ENCODE measurements at regions not wholly inside any gene's neighbourhood (a gene's known extent, or its start where the extent isn't known, plus 50 kb on each side); places are given as distances from the start of the nearest gene placed in this dataset.

DNA sequence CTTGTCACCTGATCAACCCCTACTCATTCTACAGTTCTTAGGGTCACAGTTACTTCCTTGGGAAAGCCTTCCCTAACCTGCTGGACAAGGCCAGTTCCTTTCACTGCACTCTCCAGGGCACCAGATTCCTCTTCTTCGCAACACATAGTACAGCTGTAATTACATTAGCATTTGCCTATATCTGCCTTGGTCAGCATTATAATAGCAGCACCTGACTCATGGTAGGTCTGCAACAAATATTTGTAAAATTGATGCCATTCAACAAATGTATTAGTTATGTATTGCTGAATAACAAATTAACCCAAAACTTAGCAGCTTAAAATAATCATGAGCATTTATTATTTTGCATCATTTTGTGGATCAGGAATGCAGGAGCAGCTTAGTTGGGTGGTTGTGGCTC, 193.0 kb downstream of the IRX5 start:
- DNase-seq, result no peak

DNA sequence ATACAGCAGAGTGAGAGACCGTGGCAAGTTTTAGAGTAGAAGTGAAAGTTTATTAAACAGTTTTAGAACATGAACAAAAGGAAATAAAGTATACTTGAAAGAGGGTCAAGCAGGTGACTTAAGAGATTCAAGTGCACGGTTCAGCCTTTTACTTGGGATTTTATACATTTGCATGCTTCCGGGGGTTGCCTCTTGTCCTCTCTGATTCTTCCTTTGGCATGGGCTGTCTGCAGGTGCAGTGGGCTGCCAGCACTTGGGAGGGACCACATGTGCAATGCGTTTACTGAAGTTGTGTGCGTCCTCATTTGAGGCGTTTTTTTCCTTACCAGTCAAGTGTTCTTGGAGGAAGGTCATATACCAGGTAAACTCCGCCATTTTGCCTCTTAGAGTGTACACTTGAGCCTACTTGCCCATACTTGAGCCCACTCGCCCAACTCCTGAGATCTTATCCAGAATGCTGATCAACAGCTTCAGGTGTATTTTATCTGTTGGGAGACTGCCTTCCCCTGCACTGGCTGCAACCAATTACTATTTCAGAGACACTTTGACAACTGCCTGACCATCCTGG, 195.2 kb downstream of the IRX5 start:
- DNase-seq, result no peak

DNA sequence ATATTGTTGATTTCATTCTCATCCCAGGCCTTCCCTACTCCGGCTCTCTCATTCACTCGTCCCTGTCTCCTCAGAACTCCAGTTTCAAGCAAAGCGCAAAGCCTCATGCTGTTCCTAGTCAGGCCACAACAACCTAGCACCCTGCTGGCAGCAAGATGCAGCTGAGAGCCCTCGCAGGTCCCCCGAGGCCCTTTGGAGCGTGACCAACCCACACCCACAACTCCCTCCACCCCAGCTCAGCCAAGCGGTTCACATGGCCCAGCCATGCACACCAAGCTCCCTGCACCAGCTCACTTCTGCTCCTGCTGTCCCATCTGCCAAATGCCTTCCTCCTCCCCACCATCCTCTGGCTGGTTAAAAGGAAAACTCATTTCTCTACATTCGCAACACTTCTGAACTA, 195.8 kb downstream of the IRX5 start:
- no peak for DNase-seq

DNA sequence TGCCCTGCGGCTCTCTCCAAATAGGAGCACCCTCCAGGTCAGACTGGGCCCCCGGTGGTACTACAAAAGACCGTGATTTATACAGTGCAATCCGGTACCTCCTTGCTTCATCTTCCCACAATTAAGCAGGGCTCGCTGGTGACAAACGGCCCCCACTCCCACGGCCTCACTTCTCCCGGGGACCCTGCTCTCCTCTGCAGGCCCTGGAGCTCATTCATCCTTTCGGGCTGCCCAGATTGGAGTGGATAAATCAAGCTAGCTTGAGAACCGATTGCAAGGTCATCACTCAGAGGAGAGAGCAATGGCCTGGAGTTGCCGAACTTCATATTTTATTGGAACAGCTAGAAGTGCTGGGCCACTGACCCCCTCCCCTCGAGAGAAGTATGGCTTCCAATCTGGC, 193.5 kb upstream of the IRX6 start:
- DNase-seq, result no peak

DNA sequence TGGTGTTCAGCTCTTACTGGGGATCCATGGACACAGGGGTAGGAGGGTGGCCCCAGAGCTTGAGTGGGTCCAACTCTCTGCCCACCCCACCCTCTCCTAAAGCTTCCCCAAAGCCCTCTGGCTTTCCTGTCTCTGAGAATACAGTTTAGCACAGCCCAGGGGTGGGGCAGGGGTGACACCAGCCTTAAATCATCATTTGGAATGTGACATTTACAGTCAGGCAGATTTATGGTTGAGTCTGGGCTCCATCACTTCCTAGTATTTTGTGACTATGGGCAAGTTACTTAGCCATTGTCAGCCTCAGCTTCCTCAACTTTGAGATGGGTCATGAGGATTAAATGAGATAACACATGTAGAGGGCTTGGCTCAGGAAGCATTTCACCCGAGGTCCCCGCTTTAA, 193.1 kb upstream of the IRX6 start:
- DNase-seq, result no peak

DNA sequence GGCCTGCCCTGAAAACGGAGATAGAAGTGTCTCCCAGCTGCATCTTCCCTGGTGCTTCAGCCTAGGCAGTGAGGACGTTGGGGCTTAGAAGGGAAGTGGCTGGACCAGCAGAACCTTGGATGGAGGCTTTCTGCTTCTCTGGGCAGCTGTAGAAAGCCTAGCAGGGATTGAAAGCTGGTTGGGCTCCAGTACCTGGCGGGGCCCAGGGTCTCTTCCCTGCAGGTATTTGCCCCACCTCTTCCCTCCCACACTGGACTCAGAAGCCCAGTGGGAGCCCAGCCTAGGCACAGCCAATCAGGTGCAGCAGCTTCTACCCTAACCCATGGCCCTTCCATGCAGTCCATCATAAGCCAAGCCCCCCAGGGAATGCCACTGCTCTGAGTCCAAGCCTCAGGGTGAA, 190.3 kb upstream of the IRX6 start:
- DNase-seq, result no peak

DNA sequence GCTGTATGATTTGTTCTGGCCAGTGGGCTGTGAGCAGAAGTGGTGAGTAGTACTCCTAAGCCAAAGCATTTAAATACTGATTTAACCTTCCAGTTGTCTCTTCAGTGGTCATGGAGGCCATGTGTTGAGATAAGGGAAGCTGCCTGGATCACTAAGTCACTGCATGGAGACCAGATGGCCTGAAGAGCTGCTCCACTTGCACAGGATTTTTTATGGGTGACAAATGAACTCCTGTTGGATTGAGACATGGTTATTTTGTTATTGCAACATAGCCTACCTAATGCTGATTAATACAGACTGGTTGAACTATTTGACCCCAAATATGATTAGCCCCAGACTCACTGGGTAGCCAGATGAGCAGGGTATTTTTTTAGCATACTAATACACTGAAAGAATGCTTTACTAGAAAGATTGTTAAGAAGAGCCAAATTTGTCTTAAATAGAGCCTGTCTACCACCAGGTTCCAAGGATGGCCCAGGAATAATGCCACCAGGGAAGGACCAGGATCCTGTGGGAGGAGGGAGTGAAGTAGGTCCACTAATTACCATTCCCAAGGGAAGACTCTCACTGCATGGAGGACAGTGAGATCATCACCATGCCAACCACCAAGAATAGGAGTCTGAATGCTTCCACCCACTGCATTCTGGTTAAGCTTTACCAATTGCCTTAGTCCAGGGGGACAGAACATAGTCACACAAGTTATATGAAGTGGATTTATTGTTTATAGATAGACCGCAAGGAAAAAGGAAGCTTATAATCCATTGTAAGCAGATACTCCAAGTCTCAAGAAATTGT, 187.4 kb upstream of the IRX6 start:
- no peak for DNase-seq

DNA sequence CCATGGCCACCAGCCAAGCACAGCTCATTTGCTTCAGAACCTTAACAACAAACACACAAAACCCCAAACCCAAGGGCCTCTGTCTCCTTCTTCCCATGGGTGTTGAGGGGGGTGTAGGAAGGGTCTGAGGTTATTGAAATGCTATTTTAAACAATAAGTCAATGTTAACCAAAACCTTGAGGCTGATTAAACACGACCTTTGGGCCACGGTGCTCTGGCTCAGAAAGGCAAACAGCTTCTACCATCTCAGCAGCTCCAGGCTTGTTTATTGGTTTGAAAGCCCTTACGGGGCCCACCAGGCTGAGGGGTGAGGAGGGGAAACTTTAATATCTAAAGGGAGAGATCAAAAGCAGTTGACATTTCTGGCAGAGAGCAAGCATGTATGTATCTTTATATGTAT, 185.7 kb upstream of the IRX6 start:
- DNase-seq, result no peak

DNA sequence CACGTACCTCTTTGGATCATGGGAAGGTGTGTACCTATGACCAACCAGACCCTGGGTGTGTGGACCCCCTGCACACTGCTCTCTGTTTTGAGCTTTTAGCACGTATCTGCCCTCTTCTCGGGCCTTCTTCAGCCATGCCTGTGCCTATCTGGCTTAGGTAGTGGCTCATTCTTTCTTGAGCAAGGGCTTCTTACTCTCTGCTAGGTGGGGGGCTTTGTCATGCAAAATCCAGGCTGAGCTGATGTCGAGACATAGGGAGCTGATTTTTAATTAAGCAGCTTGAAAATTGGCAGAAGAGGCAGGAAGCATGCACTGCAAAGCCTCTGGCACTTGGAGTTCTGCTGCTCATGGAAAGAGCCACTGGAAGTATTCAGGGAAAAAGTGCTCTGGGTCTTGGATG, 181.6 kb upstream of the IRX6 start:
- no peak for DNase-seq

DNA sequence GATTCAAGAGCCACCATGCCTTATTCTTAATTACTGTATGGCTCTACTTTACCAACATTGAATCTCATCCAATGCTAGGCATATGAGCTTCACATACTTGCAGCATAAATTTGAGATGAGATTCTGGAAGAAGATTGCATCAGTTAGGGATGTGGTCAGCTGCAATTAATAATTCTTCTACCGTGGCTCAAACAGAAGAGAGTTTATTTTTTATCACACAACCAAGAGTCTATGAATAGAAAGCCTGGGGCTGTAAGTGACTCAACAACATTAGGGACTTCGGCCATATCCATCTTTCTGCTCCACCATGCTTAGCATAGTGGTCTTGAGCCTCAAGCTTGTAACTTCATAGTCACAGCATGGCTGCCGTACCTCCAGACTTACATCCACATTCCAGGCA, 179.4 kb upstream of the IRX6 start:
- no peak for DNase-seq

DNA sequence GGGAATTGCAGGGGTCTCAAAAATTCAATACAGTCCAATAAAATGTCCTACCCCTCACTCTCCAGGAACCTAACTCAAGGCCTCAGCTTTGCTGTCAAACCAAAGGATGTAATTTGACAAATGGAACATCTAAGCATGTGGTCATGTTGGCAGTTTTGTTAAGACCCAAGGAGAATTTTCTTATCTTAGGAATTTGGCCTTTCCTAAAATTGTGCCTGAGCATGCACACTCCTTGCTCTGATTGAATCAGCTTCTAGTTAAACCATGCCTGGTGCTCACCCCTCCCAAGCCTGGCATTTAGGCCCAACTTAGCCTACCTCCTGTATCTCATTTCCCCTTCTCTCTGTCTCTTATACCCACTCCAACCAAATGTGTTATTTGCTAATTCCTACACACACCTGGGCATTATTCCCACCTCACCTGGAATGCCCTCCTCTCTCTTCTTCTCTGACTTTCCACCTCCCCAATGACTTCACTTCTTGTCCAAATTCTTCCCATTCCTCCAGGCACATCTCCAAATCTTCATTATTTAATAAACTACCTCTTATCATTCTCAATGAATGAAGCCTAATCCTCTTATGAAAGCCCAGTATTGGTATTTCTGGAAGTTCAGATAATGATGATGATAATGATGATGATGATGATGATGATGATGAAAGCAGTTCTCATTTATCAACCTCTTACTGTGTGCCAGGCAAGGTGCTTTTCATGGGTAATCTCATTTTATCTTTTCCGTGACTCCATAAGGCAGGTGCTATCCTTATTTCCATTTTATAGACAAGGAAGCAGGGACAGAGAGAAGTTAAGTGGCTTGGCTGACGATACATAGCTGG, 178.0 kb upstream of the IRX6 start:
- DNase-seq, result no peak

DNA sequence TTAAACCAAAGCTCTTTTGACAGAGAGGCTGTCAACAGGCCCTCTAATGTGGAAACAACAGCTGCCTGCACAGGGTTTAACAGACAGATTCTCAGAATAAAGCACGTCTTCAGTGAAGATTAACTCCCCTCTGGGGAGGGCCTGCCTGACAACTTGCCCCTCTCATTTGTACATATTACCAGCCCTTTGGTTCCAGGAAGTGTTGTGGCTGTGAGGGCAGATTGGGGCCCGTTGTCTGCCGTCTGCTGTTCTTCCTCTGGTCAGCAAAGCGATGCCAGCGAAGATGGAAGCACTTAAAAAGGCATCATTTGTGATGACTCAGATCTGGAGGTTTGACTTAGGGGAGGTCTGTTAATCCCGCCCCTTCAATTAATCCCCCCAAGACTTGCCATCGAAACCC, 177.0 kb upstream of the IRX6 start:
- no peak for DNase-seq

DNA sequence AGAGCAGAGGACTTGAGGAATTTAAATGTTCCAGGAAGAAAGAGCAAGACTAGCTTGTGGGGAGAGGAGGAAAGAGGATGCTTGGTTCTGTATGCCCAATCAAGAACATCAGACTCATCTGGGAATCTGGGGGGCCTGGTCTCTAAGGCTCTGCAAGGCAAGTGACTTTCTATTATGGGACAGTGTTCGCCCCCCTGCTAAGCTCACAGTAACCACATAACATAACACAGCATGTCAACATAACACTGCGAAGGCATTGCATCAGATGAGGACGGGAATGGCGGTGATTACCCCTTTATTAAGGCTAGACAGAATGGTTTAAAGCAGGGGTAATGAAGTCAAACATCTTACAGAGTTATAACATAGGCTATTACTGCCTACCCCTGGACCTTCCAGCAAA, 176.6 kb upstream of the IRX6 start:
- DNase-seq, result no peak

DNA sequence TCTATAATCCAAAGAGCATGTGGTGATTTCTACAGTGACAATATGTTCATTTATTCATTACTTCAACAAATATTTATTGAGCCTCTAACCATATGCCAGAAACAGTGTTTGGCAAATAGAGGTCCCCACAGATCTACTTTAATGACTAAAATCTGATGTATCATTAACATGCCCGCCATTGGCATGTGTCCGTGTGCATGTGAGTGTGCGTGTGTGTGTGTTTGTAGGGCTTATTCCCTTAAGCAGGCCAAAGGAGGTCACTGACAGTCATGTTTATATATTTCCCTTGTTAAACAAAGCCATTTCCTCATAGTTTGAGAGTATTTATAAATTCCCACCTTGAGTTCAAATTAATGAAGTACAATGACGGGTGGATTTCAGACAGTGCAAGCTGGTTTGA, 174.4 kb upstream of the IRX6 start:
- DNase-seq, result no peak

DNA sequence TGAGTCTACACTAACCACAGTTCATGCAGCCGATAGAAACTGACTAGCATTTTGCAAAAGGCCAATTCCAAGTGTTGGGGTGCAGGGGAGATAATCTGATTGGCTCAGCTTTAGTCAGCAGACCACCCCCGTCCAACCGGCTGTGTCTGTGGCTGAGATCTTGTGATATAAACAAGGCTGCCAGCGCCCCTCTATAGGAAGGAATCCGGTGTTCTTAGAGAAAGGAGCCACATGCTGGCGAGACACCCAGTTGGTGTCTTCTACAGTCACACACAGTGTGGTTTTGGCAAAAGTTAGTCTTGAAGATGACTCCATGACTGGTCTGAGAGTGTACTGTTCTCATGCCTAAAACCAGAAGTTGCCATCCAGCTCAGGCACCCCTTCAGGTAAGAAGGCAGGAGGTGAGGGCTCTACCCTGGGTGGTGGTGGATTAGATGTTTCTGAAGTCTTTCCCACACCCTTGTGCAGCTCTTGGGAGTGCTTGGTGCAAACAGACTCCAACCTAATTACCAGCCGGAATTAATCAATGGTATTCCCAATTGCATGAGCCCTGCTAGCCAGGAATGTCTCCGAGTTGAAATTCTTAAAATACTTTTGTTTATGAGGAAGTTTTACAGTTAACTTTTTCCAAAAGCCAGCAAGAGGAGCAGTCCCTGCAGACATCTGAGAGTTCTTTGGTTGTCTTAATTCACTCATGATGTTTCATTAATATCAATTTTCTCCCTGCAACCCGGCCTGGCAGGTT, 172.3 kb upstream of the IRX6 start:
- DNase-seq, result no peak

DNA sequence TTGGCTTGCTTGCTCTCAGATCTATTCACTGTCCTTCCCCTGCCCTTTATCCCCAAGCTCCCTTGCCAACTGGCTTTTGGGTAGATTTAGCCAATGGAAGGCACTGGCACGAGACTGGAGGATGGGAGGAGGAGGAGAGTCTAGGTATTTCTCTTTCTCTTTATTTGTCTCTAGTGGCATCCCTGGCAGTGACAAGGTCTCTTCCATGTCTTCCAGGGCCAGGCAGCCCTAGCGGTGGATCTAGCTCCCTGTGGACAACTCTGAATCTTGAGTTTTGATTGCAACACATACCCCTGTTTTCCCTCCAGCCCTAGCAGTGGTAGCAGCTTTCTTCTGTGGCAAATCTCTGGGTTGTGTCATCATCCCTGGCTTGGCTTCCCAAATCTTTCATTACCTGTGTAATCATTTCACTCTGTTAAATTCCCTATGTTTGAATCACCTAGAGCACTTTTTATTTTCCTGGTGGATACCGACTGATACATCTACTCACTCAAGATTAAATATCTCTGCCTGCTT, 171.1 kb upstream of the IRX6 start:
- no peak for DNase-seq

DNA sequence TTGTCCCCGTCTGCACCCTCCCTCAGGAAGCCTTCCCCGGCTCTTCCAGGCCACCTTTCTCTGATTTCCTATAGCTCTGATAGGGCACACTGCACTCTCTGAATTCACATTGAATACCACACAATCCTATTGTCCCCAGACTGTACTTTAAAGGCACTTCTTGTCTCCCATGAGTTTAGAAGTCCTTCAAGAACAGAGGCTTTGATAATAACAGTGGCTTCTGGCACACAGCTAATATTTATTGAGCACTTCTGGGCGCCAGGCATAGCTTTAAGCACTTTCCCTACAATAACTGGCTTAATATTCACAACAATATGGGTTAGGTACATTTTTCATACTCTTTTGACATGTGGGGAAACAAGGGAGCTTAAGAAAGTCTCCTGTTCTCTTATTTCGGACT, 169.7 kb upstream of the IRX6 start:
- DNase-seq, result no peak

DNA sequence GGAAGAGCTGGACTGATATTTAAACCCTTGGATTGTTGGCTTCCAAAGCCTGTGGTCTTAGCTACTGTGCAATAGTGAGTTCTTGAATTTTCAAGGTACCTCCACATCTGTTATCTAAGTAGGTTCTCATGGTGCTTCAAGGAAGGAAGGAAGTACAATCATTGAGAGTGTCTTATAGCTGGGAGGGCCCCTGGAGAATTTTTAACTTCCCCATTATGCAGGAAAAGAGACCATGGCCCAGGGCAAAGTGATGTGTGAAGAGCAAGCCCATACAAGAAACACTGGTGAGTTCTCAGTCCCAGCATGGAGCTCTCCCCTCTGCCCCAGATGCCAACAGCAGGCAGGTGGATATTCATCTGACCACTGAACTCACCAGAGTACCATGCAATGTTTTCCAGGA, 169.0 kb upstream of the IRX6 start:
- DNase-seq, result no peak

DNA sequence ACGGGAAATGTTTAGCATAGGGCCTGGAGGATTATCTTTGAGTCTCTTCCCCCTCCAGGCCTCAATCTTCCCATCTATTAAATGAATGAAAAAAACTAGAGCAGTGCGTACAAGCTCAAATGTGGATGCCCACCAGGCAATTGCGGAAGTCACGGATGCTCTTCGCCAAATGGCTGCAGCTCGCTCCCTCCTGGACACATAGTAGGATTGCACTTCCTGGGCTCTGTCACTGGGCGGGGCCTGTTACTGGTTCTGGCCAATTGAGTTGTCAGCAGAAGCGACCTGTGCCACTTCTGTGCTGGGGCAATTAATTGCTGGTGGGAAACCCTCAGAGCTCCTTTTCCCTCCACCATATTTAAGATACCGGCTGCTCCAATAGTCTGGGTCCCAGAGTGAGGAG, 168.2 kb upstream of the IRX6 start:
- no peak for DNase-seq

DNA sequence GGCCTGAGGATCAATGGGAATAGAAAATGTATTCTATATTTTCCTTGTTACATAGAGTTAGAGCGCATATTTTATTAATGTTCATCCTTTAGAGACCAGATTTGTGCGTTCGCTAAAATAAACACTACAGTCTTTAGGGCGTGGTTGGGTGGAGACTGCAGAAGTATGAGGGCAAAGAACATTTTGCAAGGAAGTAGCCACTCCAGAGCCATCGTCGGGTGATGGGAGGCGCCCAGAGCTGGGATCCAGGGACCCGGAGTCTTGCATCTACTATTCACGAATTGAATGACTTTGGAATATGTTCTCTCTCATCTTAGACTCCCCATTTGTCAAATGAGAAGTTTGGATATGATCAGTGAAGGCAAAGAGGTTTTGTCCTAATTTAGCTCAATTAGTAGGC, 154.2 kb upstream of the IRX6 start:
- DNase-seq, result no peak

DNA sequence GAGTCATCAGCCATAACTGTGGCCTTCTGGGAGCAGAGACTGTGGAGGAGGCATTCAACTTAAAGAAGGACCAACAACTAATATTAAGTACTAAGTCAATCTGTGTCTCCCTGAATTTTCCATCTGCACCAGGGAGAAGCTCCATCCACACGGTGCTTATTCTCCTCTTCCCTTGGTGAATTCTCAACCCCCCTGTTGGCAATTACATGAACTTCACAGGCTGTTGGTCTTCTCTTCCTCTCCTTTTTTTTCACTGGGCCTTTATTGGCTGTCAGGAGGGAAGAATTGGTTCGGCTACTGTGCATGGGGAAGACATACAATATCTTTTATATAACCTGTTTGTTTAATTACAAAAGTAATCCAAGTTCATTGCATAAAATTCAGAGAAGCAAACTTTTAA, 152.8 kb upstream of the IRX6 start:
- DNase-seq, result no peak

DNA sequence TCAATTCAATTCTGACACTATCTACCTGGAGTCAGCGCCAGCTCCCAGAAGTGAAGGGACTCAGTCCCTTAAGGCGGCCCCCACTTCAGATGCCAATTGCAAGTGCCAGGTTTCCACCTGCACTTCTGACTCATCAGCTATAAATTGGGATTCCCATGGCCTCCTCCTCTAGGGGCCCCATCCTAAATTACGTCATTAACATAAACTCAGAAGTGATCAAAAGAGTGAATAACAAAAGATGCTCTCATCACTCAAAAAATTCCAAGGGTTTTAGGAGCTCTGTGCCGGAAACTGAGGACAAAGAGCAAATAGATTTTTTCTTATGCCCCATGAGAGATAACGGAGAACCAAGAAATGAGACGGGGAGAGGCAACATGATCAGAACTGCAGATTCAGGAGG, 148.6 kb upstream of the IRX6 start:
- DNase-seq, result no peak

DNA sequence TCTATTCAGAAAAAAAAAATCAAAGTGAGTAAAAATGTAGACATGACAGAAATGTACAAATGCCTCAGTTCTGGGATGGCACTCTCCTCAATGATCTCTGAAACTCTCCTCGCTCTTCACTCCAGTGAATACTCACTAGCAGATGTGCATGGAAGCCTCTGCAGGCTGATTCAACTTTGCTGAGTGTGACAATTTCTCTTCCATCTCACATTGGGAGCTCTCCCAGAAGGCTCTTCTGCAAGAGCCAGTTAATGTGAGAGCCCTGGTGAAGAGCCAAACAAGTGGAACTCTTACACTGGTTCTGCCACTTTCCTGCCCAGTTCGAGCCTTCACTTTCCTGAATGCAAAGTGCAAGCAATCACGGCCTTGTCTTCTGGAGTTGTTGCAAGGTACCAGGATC, 147.1 kb upstream of the IRX6 start:
- DNase-seq, result no peak

All from T-helper 1 cell (primary cell).